ENCODE measurements at regions not wholly inside any gene's neighbourhood (a gene's known extent, or its start where the extent isn't known, plus 50 kb on each side); places are given as distances from the start of the nearest gene placed in this dataset.

- TF ChIP-seq, protein P1, sequence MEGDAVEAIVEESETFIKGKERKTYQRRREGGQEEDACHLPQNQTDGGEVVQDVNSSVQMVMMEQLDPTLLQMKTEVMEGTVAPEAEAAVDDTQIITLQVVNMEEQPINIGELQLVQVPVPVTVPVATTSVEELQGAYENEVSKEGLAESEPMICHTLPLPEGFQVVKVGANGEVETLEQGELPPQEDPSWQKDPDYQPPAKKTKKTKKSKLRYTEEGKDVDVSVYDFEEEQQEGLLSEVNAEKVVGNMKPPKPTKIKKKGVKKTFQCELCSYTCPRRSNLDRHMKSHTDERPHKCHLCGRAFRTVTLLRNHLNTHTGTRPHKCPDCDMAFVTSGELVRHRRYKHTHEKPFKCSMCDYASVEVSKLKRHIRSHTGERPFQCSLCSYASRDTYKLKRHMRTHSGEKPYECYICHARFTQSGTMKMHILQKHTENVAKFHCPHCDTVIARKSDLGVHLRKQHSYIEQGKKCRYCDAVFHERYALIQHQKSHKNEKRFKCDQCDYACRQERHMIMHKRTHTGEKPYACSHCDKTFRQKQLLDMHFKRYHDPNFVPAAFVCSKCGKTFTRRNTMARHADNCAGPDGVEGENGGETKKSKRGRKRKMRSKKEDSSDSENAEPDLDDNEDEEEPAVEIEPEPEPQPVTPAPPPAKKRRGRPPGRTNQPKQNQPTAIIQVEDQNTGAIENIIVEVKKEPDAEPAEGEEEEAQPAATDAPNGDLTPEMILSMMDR (conservative IDR thresholded peaks at IDR 0.05 in 1 of 2, IDR thresholded peaks at IDR 0.05 in 1 of 2; ENCODE audit: extremely low read depth in 1 of 2, insufficient read depth in 1 of 2, low read depth in 1 of 2, low read length in 2 of 2), result no peak
- TF ChIP-seq EZH2 (IDR thresholded peaks at IDR 0.05; ENCODE audit: borderline replicate concordance, low read length), result no peak
Measured at GRCh38 chr7:25669281-25669781, 441.0 kb upstream of the NPVF start.
